Body of pancreas (tissue), 4 donors: ENCODE measurements at regions not wholly inside any gene's neighbourhood (a gene's known extent, or its start where the extent isn't known, plus 50 kb on each side); places are given as distances from the start of the nearest gene placed in this dataset.

ENCODE experiments used
- POLR2A ChIP-seq, 3 donors: fragments of 450-650 bp; IDR thresholded peaks; one replicate each; pipeline ENCODE4 v1.6.1; 2016; ENCODE audit warnings: antibody characterized with exemption in 3 of 3, mild to moderate bottlenecking in 2 of 3
- TF ChIP-seq, protein P1 (sequence below), 7 experiments: fragments of 450-650 bp in 4 of 7; fragments of 200-600 bp in 3 of 7; sonication (generic) in 3 of 7; IDR thresholded peaks; one replicate each; pipeline ENCODE4 v1.5.1; 2016 to 2019; ENCODE audit warnings: antibody characterized with exemption in 7 of 7

GRCh38 chr7:1330801-1331425 lies 98.2 kb downstream of the UNCX start:
- TF ChIP-seq, protein P1, sequence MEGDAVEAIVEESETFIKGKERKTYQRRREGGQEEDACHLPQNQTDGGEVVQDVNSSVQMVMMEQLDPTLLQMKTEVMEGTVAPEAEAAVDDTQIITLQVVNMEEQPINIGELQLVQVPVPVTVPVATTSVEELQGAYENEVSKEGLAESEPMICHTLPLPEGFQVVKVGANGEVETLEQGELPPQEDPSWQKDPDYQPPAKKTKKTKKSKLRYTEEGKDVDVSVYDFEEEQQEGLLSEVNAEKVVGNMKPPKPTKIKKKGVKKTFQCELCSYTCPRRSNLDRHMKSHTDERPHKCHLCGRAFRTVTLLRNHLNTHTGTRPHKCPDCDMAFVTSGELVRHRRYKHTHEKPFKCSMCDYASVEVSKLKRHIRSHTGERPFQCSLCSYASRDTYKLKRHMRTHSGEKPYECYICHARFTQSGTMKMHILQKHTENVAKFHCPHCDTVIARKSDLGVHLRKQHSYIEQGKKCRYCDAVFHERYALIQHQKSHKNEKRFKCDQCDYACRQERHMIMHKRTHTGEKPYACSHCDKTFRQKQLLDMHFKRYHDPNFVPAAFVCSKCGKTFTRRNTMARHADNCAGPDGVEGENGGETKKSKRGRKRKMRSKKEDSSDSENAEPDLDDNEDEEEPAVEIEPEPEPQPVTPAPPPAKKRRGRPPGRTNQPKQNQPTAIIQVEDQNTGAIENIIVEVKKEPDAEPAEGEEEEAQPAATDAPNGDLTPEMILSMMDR (IDR thresholded peaks at IDR 0.05) = no peak
- no peak for TF ChIP-seq POLR2A (IDR thresholded peaks at IDR 0.05)
